GM18867 (cell line): ENCODE measurements at regions not wholly inside any gene's neighbourhood (a gene's known extent, or its start where the extent isn't known, plus 50 kb on each side); places are given as distances from the start of the nearest gene placed in this dataset.

Experiments used
- ATAC-seq: cut with Tn5 transposase; IDR thresholded peaks from one replicate; pipeline ENCODE4 v1.9.1; 2021; ENCODE audit warnings: mild to moderate bottlenecking, moderate library complexity; ENCODE audit not compliant: unreplicated experiment

- ATAC-seq, result no peak
Measured at GRCh38 chr14:96979611-96980074, 182.5 kb downstream of the VRK1 start.

GRCh38 chr14:96980835-96981234 is 183.7 kb downstream of the VRK1 start:
- ATAC-seq, result no peak

GRCh38 chr14:96986256-96987085 is 189.3 kb downstream of the VRK1 start:
- ATAC-seq, result no peak

GRCh38 chr14:96987086-96987474 is 189.9 kb downstream of the VRK1 start:
- ATAC-seq, result no peak

- no peak for ATAC-seq
Measured at GRCh38 chr14:96987771-96988170, 190.6 kb downstream of the VRK1 start.

- ATAC-seq, result no peak
Measured at GRCh38 chr14:96989306-96989705, 192.1 kb downstream of the VRK1 start.

GRCh38 chr14:96991226-96991625 is 194.0 kb downstream of the VRK1 start:
- ATAC-seq, result no peak

GRCh38 chr14:96994999-96995398 is 197.8 kb downstream of the VRK1 start:
- ATAC-seq, result no peak

GRCh38 chr14:96997269-96997668 is 200.1 kb downstream of the VRK1 start:
- no peak for ATAC-seq

GRCh38 chr14:96997996-96998395 is 200.8 kb downstream of the VRK1 start:
- no peak for ATAC-seq

GRCh38 chr14:96999654-97000155 is 202.5 kb downstream of the VRK1 start:
- ATAC-seq, result no peak

- no peak for ATAC-seq
Measured at GRCh38 chr14:97002454-97002853, 205.3 kb downstream of the VRK1 start.

- no peak for ATAC-seq
Measured at GRCh38 chr14:97005934-97006333, 208.8 kb downstream of the VRK1 start.

GRCh38 chr14:97010491-97011160 is 213.4 kb downstream of the VRK1 start:
- ATAC-seq, result no peak

- ATAC-seq, result no peak
Measured at GRCh38 chr14:97013878-97014277, 216.7 kb downstream of the VRK1 start.

- no peak for ATAC-seq
Measured at GRCh38 chr14:97021001-97021400, 223.8 kb downstream of the VRK1 start.

GRCh38 chr14:97021571-97022168 is 224.5 kb downstream of the VRK1 start:
- no peak for ATAC-seq

- ATAC-seq, result no peak
Measured at GRCh38 chr14:97022741-97023140, 225.6 kb downstream of the VRK1 start.

- no peak for ATAC-seq
Measured at GRCh38 chr14:97023871-97024270, 226.7 kb downstream of the VRK1 start.

- ATAC-seq, result no peak
Measured at GRCh38 chr14:97024300-97024699, 227.1 kb downstream of the VRK1 start.

- peak; percentile 82 for ATAC-seq
Measured at GRCh38 chr14:97025722-97026121, 228.5 kb downstream of the VRK1 start.
